Cardiac fibroblast (primary cell): ENCODE measurements at regions not wholly inside any gene's neighbourhood (a gene's known extent, or its start where the extent isn't known, plus 50 kb on each side); places are given as distances from the start of the nearest gene placed in this dataset.

Experiments
- DNase-seq, 2 donors: peaks; one replicate each; pipeline versions ENCODE4 v3.0.0 to v3.0.0-alpha.2; 2010; ENCODE audit warnings: low read depth in 2 of 2
- H3K4me3 ChIP-seq, 2 donors: replicated peaks in 1 of 2; 1 replicate in 1 of 2; 2 replicates in 1 of 2; pipeline ENCODE4 v1.5.1; 2011; ENCODE audit warnings: low read depth in 2 of 2, low read length in 2 of 2, mild to moderate bottlenecking in 2 of 2, moderate library complexity in 1 of 2
- CTCF ChIP-seq: IDR thresholded peaks from one replicate; pipeline ENCODE4 v1.5.1; 2011; ENCODE audit warnings: low read depth, mild to moderate bottlenecking, low read length, inconsistent platforms

- no peak overlapping the region for H3K4me3 ChIP-seq
- no peak for TF ChIP-seq CTCF
- DNase-seq = no peak
Measured at GRCh38 chr2:177080746-177081284, 131.8 kb upstream of the HNRNPA3 start.

- no peak overlapping the region for H3K4me3 ChIP-seq
- TF ChIP-seq CTCF = no peak
- no peak for DNase-seq
Measured at GRCh38 chr2:177084607-177085006, 128.0 kb upstream of the HNRNPA3 start.

- no peak overlapping the region for H3K4me3 ChIP-seq
- DNase-seq = no peak
- TF ChIP-seq CTCF = no peak
Measured at GRCh38 chr2:177088529-177088928, 124.1 kb upstream of the HNRNPA3 start.

- no peak for TF ChIP-seq CTCF
- no peak for DNase-seq
- no peak overlapping the region for H3K4me3 ChIP-seq
Measured at GRCh38 chr2:177090967-177091366, 121.6 kb upstream of the HNRNPA3 start.

GRCh38 chr2:177093371-177093770, 119.2 kb upstream of the HNRNPA3 start:
- no peak overlapping the region for H3K4me3 ChIP-seq
- no peak for DNase-seq
- no peak for TF ChIP-seq CTCF

- no peak for TF ChIP-seq CTCF
- no peak overlapping the region for H3K4me3 ChIP-seq
- DNase-seq = no peak
Measured at GRCh38 chr2:177098001-177098613, 114.5 kb upstream of the HNRNPA3 start.

- no peak for DNase-seq
- TF ChIP-seq CTCF = no peak
- H3K4me3 ChIP-seq = no peak overlapping the region
Measured at GRCh38 chr2:177101930-177102329, 110.7 kb upstream of the HNRNPA3 start.
